K562 (cell line): ENCODE measurements at regions not wholly inside any gene's neighbourhood (a gene's known extent, or its start where the extent isn't known, plus 50 kb on each side); places are given as distances from the start of the nearest gene placed in this dataset.

ENCODE experiments used
- ATAC-seq: fragments of 200-7000 bp; cut with Tn5 transposase; 3 replicates; pipeline ENCODE4 v1.9.1; 2020; ENCODE audit warnings: moderate library complexity
- BruUV-seq: library from RNA; stranded (reverse); fragments of 400-500 nt; replicated peaks from 2 replicates; lab custom pipeline; 2021; lab: Mats Ljungman, UMichigan
- CTCF ChIA-PET: fragments of 300-600 bp; formaldehyde crosslinking; extraction: SDS; loops from one replicate; lab custom pipeline; 2021; ENCODE audit warnings: low intra/inter-chr PET ratio; lab: Yijun Ruan, JAX
- POLR2A ChIA-PET: fragments of 300-600, 350-650 bp; sonication (Branson Sonifier 250); formaldehyde crosslinking; extraction: SDS; loops from one replicate; lab custom pipeline; 2021; ENCODE audit warnings: antibody characterized with exemption, inconsistent platforms; lab: Yijun Ruan, JAX
- DNase-seq, 4 experiments: peaks; one replicate each; pipeline versions ENCODE4 v3.0.0 to v3.0.0-alpha.2; 2011 to 2018; ENCODE audit warnings: low spot score in 3 of 4, mixed read lengths in 3 of 4; ENCODE audit errors: extremely low read depth in 1 of 4
- FAIRE-seq: peaks from 2 replicates; lab custom pipeline; 2011; peaks lifted over from hg19 to GRCh38; lab: Jason Lieb, UNC
- H2AFZ ChIP-seq: 2 replicates; pipeline ENCODE4 v1.6.0; 2011; ENCODE audit warnings: low read depth, low read length, control low read depth, inconsistent platforms
- H3K27ac ChIP-seq: fragments of 200-600 bp; 3 replicates; pipeline ENCODE4 v1.8.0; 2011; ENCODE audit warnings: low read depth, mild to moderate bottlenecking, control low read depth, inconsistent platforms, low read length, moderate library complexity, mixed read lengths; ENCODE audit errors: extremely low read depth
- H3K27me3 ChIP-seq, 2 experiments: fragments of 300-600 bp in 1 of 2; 2 replicates in 1 of 2; 3 replicates in 1 of 2; pipeline versions ENCODE4 v1.6.0 to v1.8.0; 2011; ENCODE audit warnings: inconsistent platforms in 2 of 2, low read length in 2 of 2, mild to moderate bottlenecking in 1 of 2, mixed read lengths in 1 of 2, moderate library complexity in 1 of 2; ENCODE audit not compliant: control insufficient read depth in 2 of 2, insufficient read depth in 2 of 2
- H3K36me3 ChIP-seq: fragments of 300-600 bp; 3 replicates; pipeline ENCODE4 v1.8.0; 2011; ENCODE audit warnings: mild to moderate bottlenecking, low read length, inconsistent platforms; ENCODE audit not compliant: control insufficient read depth, insufficient read depth
- H3K4me1 ChIP-seq, 2 experiments: fragments of 200-600 bp in 1 of 2; replicated peaks in 1 of 2; 2 replicates in 1 of 2; 3 replicates in 1 of 2; pipeline versions ENCODE4 v1.5.1 to v1.8.0; 2011; ENCODE audit warnings: inconsistent platforms in 2 of 2, low read length in 2 of 2, mild to moderate bottlenecking in 1 of 2, mixed read lengths in 1 of 2, moderate library complexity in 1 of 2; ENCODE audit not compliant: control insufficient read depth in 2 of 2, insufficient read depth in 2 of 2
- H3K4me2 ChIP-seq: 2 replicates; pipeline ENCODE4 v1.6.1; 2011; ENCODE audit warnings: low read length, control low read depth, inconsistent platforms, mixed read lengths; ENCODE audit not compliant: insufficient read depth
- H3K4me3 ChIP-seq: fragments of 200-600 bp; sonication (generic), shearing (Covaris generic); 2 replicates; pipeline ENCODE4 v1.5.1; 2016; ENCODE audit warnings: control low read depth, inconsistent platforms
- H3K79me2 ChIP-seq: fragments of 200-600 bp; 3 replicates; pipeline ENCODE4 v1.8.0; 2011; ENCODE audit warnings: low read length, inconsistent platforms; ENCODE audit not compliant: control insufficient read depth, insufficient read depth
- H3K9ac ChIP-seq, 2 experiments: 2 replicates each; pipeline versions ENCODE4 v1.6.0 to v1.6.1; 2011; ENCODE audit warnings: low read depth in 2 of 2, low read length in 2 of 2, control low read depth in 1 of 2, inconsistent platforms in 1 of 2, mild to moderate bottlenecking in 1 of 2, mixed read lengths in 1 of 2; ENCODE audit not compliant: insufficient read depth in 1 of 2
- H3K9me1 ChIP-seq: one replicate; pipeline ENCODE4 v1.6.0; 2011; ENCODE audit warnings: inconsistent platforms, mild to moderate bottlenecking, low read length, moderate library complexity; ENCODE audit not compliant: control insufficient read depth, insufficient read depth
- H3K9me3 ChIP-seq: replicated peaks from 2 replicates; pipeline ENCODE4 v1.5.1; 2011; ENCODE audit warnings: low read depth, low read length, inconsistent platforms; ENCODE audit not compliant: control insufficient read depth, insufficient read depth
- H4K20me1 ChIP-seq: replicated peaks from 2 replicates; pipeline ENCODE4 v1.6.1; 2011; ENCODE audit warnings: low read length, inconsistent platforms, mixed read lengths; ENCODE audit not compliant: control insufficient read depth, insufficient read depth
- BHLHE40 ChIP-seq: IDR thresholded peaks from 2 replicates; pipeline ENCODE4 v1.6.1; 2011; ENCODE audit warnings: low read length, improper control_type of control experiment
- FUS ChIP-seq: fragments of 200-400 bp; formaldehyde crosslinking; optimal IDR thresholded peaks from 2 replicates; pipeline ENCODE3; 2017; ENCODE audit warnings: low read depth, low read length
- HOXB6 ChIP-seq: fragments of 250-450 bp; sonication (Bioruptor Pico); IDR thresholded peaks from 2 replicates; pipeline ENCODE4 v1.5.1; 2022; ENCODE audit warnings: mild to moderate bottlenecking, borderline replicate concordance
- NFATC3 ChIP-seq: fragments of 450-650 bp; IDR thresholded peaks from 2 replicates; pipeline ENCODE4 v1.6.1; 2017; ENCODE audit warnings: mild to moderate bottlenecking
- NFIC ChIP-seq: fragments of 450-650 bp; IDR thresholded peaks from 2 replicates; pipeline ENCODE4 v1.6.1; 2017; ENCODE audit warnings: mild to moderate bottlenecking, inconsistent platforms
- NFIX ChIP-seq: fragments of 250-450 bp; sonication (Bioruptor Pico); IDR thresholded peaks from 2 replicates; pipeline ENCODE4 v1.4.0; 2020; ENCODE audit warnings: low read depth, mild to moderate bottlenecking, moderate library complexity
- NONO ChIP-seq, 2 experiments: fragments of 200-400 bp in 1 of 2; fragments of 450-650 bp in 1 of 2; formaldehyde crosslinking in 1 of 2; IDR thresholded peaks; 2 replicates each; pipeline ENCODE4 v1.6.1; 2017; ENCODE audit warnings: low read depth in 2 of 2, mild to moderate bottlenecking in 2 of 2, moderate library complexity in 2 of 2, low read length in 1 of 2
- SMARCA4 ChIP-seq: fragments of 450-650 bp; IDR thresholded peaks from 2 replicates; pipeline ENCODE4 v1.6.1; 2016
- STAT5A ChIP-seq: IDR thresholded peaks from 2 replicates; pipeline ENCODE4 v1.6.1; 2012; ENCODE audit warnings: low read length, inconsistent platforms, borderline replicate concordance
- THRAP3 ChIP-seq: fragments of 450-650 bp; IDR thresholded peaks from 2 replicates; pipeline ENCODE4 v1.6.1; 2016; ENCODE audit warnings: mild to moderate bottlenecking, inconsistent platforms, borderline replicate concordance
- ZNF217 ChIP-seq: sonication (generic); formaldehyde crosslinking; IDR thresholded peaks from 2 replicates; pipeline ENCODE4 v1.8.0; 2022; ENCODE audit warnings: mild to moderate bottlenecking, missing genetic modification reagents
- ZNF766 ChIP-seq: fragments of 200-800 bp; sonication (Bioruptor generic); conservative IDR thresholded peaks from 2 replicates; pipeline ENCODE4 v1.6.1; 2016; ENCODE audit warnings: missing genetic modification characterization, missing compliant biosample characterization
- ZZZ3 ChIP-seq: fragments of 450-650 bp; IDR thresholded peaks from 2 replicates; pipeline ENCODE4 v1.6.1; 2016; ENCODE audit warnings: antibody characterized with exemption, mild to moderate bottlenecking, moderate library complexity
- WGBS: fragments of 100-300 bp; shearing (Covaris generic); methylation state at CpG from one replicate; pipeline ENCODE4 v1.1.6; 2016; ENCODE audit warnings: low coverage, mixed read lengths; ENCODE audit not compliant: insufficient coverage; ENCODE audit errors: missing lambda C conversion rate; 5-methylcytosine and 5-hydroxymethylcytosine counted together
- in situ Hi-C: fragments of 300-500 bp; cut with MboI; formaldehyde crosslinking; loops from 4 replicates; pipeline ENCODE4 v1.15.0; 2018; ENCODE audit warnings: inconsistent platforms, mixed read lengths
- intact Hi-C: fragments of 100-400 bp; cut with micrococcal nuclease; formaldehyde crosslinking; loops from 2 replicates; pipeline ENCODE4 v1.14.2; 2022
- TF ChIP-seq, protein P1 (sequence below), 2 experiments: fragments of 450-650 bp; formaldehyde crosslinking in 1 of 2; IDR thresholded peaks; 2 replicates each; pipeline versions ENCODE4 v1.4.0 to v1.6.1; 2014 to 2020; ENCODE audit warnings: mild to moderate bottlenecking in 2 of 2, borderline replicate concordance in 1 of 2, low read depth in 1 of 2
- TF ChIP-seq, protein P2 (sequence below): sonication (generic); formaldehyde crosslinking; IDR thresholded peaks from 2 replicates; pipeline ENCODE4 v1.9.0; 2022; ENCODE audit warnings: mild to moderate bottlenecking, missing genetic modification reagents

DNA sequence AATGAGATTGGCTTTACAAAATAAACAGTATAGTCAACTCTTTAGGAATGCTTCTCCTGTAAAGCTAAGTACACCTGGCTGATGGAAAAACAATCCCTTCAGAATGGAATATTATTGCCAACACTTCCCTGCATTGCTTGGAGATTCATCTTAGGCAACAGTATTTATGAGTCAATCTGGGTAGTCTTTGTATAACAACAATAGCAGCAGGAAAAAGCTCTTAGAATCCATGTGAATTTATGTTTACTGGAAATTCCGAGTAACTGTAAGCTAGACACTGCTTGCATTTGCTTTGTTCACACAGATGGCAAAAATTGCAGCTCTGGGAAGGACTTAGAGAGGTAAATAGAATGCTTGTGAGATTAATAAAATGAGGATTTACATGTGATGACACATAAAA, 101.7 kb upstream of the NTRK2 start (continued):
- TF ChIP-seq FUS: no peak
- no peak for TF ChIP-seq STAT5A
- no peak for TF ChIP-seq ZNF766
- no peak for TF ChIP-seq ZNF217 (CRISPR knock-in tag)

DNA sequence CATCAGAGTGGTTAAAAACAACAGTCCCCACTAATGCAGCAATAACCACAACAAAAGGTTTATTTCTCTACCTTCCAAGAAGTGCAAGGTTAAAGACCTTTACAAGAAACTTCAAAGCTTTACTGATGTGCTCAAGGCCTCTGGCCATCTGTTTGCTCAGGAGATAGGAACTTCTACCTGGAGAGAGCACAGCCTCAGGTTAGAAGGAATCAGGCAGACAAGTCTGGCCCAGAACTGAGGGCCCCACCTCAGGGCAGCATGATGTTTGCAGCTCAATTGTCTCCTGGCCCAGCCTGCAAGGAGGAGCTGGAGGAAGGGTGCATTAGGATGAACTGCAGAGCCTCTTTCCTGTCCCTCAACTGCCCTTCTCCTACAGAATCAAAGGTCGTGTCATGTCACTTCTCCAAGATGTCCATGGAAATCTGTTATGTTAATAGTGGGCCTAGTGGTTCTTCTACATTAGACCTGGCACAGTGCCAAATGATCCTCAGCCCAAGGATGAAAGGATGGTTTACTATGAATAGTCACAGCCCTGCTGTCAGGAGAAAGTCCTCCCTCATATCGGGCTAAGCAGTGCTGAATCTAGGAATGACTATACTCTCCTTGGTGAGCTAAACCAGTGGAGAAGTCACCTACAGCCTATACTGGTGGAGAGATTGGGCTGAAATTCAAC, 98.9 kb upstream of the NTRK2 start:
- POLR2A ChIA-PET: no interaction called here
- no peaks in the 10 kb centered on the region for H3K36me3 ChIP-seq
- CTCF ChIA-PET: no interaction called here
- H4K20me1 ChIP-seq: no peaks in the 10 kb centered on the region
- ATAC-seq (no peak), DNase-seq (no peak), FAIRE-seq (no peak)
- no peak overlapping the region for H3K27ac ChIP-seq
- H3K79me2 ChIP-seq: no peaks in the 10 kb centered on the region
- no peaks in the 10 kb centered on the region for H3K9me3 ChIP-seq
- H2AFZ ChIP-seq: no peak overlapping the region
- intact Hi-C loops: no loop called here
- no peak overlapping the region for H3K4me3 ChIP-seq
- BruUV-seq: no TSS peak
- no peaks in the 10 kb centered on the region for H3K27me3 ChIP-seq
- 0% methylated on average over 1 of the region's 2 CpGs for WGBS
- no peaks in the 10 kb centered on the region for H3K9me1 ChIP-seq
- no peak overlapping the region for H3K9ac ChIP-seq
- H3K4me1 ChIP-seq: no peaks in the 10 kb centered on the region
- no peak overlapping the region for H3K4me2 ChIP-seq
- in situ Hi-C loops: no loop called here
- no peak for TF ChIP-seq NONO (IDR thresholded peaks at IDR 0.05; ENCODE audit: low read depth in 2 of 2, low read length in 1 of 2)
- no peak for TF ChIP-seq THRAP3
- TF ChIP-seq BHLHE40: no peak
- no peak for TF ChIP-seq HOXB6
- TF ChIP-seq, protein P1, sequence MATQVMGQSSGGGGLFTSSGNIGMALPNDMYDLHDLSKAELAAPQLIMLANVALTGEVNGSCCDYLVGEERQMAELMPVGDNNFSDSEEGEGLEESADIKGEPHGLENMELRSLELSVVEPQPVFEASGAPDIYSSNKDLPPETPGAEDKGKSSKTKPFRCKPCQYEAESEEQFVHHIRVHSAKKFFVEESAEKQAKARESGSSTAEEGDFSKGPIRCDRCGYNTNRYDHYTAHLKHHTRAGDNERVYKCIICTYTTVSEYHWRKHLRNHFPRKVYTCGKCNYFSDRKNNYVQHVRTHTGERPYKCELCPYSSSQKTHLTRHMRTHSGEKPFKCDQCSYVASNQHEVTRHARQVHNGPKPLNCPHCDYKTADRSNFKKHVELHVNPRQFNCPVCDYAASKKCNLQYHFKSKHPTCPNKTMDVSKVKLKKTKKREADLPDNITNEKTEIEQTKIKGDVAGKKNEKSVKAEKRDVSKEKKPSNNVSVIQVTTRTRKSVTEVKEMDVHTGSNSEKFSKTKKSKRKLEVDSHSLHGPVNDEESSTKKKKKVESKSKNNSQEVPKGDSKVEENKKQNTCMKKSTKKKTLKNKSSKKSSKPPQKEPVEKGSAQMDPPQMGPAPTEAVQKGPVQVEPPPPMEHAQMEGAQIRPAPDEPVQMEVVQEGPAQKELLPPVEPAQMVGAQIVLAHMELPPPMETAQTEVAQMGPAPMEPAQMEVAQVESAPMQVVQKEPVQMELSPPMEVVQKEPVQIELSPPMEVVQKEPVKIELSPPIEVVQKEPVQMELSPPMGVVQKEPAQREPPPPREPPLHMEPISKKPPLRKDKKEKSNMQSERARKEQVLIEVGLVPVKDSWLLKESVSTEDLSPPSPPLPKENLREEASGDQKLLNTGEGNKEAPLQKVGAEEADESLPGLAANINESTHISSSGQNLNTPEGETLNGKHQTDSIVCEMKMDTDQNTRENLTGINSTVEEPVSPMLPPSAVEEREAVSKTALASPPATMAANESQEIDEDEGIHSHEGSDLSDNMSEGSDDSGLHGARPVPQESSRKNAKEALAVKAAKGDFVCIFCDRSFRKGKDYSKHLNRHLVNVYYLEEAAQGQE (IDR thresholded peaks at IDR 0.05; ENCODE audit: borderline replicate concordance): no peak
- TF ChIP-seq, protein P1 (CRISPR knock-in tag; IDR thresholded peaks at IDR 0.05; ENCODE audit: low read depth): no peak
- TF ChIP-seq SMARCA4: no peak
- peak; percentile 93 for TF ChIP-seq NFIX (CRISPR knock-in tag)
- peak; percentile 95 for TF ChIP-seq NFIC
- TF ChIP-seq NFATC3: no peak
- no peak for TF ChIP-seq ZZZ3
- TF ChIP-seq, protein P2, sequence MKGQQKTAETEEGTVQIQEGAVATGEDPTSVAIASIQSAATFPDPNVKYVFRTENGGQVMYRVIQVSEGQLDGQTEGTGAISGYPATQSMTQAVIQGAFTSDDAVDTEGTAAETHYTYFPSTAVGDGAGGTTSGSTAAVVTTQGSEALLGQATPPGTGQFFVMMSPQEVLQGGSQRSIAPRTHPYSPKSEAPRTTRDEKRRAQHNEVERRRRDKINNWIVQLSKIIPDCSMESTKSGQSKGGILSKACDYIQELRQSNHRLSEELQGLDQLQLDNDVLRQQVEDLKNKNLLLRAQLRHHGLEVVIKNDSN (CRISPR knock-in tag): no peak
